HG02759 (cell line): ENCODE measurements at regions not wholly inside any gene's neighbourhood (a gene's known extent, or its start where the extent isn't known, plus 50 kb on each side); places are given as distances from the start of the nearest gene placed in this dataset.
A peak's percentile ranks its signal among the peaks of the same experiment; 100 is the strongest.

Source experiments
- ATAC-seq: cut with Tn5 transposase; IDR thresholded peaks from one replicate; pipeline ENCODE4 v1.9.1; 2021; ENCODE audit warnings: mild to moderate bottlenecking, moderate library complexity; ENCODE audit not compliant: unreplicated experiment

DNA sequence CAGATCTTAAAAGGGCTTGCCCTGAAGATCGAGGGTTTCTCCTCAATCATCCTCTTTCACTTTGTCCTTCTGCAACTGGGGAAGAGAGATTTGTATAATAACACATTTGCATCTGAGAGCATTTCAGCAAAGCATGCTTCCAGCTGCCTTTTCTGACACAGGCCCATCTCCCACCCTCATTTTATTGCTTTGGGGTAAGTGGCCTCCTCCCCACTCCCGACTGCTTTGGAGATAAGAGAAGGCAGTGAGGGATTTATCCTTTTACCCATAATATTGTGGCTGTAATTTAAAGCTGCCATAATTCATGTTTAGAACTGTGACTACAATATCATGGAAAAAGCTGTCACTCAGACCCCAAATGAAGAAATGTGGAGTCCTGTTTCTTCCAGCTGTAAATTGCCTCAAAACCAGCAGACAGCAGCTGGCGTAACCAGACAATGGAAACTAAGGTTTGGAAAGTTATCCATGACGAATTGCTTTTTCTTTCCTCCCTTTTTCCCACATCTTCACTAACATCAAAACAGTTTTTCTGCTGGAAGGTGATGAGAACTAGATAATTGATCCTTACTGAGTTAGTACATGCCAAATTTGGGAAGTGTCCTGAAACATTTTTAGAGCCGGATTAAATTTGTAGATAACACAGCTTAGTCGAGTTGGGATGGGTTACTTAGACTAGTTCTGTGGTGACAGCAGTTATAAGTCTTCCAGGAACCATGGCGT is 104.2 kb upstream of the PFN2 start:
- ATAC-seq: peak; percentile 47

DNA sequence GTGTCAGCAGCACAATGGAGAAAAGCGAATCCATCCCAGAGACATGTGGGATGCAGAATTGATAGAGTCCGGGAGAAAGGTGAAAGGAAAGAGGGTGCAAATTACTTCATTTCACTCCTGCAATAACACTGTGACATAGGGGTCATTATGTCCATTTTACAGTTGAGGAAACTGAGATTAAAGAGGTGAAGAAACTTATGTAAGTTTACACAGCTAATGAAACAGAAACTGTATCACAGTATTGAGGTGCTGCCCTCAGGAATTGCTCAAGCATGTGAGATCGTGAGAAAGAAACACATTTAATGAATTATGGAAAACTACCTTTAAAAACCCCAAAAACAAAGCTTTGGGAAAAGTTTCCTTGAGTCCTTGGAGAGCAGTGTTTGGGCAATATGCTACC is 103.6 kb upstream of the PFN2 start:
- ATAC-seq: peak; percentile 35

DNA sequence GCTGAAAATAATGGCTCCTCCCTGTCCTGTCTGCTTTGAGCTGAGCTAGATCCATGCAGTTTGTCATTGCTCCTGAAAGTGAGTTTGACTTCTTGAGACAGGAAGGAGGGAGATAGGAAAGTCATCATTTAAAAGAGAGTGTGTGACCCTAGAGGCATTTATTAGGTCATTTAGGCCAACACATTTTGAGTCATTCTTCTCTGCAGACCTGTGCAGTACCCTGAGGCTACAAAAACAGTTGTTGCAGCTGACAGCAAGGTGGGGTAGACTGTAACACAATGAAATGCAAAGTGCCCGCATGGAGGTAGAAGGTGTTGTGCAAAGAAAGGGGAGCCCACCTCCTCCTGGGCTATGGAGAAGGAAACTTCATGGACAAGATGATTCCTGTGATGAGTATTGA is 102.8 kb upstream of the PFN2 start:
- no peak for ATAC-seq

DNA sequence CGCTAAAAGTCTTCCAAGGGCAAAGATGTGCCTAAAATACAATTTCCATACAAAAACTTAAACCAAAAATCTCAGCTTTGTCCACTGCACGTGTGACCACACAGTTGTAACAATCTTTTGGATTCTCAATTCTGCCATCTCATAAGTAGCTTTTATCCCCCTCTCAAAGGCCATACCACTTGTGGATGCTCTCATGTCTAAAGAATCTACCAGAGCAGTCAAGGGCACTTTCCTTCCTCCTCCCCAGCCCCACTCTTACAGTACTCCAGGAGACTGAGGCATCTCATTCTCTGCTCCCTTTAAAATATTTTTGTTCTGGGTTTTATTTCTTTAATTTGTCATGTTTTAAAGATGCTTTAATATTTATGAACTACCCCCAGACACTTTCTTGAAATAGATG is 102.3 kb upstream of the PFN2 start:
- no peak for ATAC-seq

DNA sequence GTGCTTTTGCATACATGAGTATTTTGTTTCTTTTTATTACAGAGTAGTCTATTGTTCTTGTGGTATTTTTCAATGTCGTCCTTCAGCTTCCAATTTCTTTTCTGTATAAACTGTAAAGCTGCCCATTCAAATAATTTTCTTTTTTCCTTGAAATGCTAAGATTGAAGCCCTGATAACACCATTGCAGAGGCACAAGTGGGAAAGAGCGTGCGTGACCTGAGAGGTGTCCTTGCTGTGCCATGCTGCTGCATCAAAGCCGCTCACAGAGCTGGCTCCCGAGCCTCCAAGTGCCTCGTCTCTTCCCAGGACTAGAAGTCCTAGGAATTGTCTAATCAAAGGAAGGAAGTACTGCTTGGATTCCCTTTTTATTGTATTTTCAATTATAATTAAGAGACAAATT is 101.9 kb upstream of the PFN2 start:
- no peak for ATAC-seq

DNA sequence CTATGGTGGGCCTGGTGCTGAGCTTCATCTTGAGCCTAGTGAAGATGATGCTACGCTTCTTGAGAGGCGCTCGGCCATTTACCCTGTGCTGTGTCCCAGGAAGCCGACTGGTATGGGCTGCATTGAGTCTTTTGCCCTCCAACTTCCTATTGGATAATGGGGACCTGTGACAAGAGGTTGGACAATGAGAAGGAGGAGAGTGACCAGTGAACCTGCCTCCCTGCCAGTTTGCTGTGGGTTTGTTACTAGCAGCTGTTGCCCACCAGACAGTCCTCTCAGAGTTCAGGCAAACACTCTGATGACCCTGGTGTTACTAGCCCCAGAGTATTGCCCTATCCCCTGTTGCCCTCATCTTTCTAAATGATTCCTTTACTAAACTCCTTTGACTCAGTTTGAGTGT is 99.6 kb upstream of the PFN2 start:
- ATAC-seq: no peak

DNA sequence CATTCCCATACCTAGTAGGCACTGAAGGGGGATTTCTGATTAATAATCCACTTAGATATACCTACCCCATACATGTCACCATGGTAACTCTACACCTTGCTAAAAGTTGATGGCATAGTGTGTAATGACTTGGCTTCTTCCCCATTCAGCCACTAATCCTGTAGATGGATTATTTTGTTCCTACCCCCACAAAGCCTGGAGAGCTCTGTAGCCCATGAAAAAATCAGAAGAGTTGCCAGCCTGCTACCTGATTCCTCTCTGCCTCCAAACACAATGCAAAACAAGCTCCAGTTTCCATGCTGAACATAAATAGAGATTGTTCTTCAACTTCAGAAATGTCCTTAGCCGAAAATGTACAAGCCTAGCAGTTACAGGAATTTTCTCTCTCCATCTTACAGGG is 98.9 kb upstream of the PFN2 start:
- ATAC-seq: no peak

DNA sequence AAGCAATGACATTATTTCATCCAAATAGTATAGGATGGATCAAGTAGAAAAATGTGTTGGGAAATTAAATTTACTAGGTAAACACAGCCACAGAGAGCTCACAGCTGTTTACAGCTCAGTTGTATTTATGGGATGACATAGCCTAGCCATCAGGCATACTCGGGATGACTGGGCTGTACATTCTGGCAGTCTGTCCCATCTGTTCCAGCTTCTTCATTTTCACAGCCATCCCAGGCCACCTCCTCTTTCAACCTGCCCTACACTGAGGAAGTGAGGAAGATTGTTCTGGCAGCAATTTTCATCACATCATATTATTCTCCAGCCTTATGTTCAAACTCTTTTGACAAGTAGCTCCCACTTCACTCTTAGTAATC is 98.4 kb upstream of the PFN2 start:
- ATAC-seq: no peak

DNA sequence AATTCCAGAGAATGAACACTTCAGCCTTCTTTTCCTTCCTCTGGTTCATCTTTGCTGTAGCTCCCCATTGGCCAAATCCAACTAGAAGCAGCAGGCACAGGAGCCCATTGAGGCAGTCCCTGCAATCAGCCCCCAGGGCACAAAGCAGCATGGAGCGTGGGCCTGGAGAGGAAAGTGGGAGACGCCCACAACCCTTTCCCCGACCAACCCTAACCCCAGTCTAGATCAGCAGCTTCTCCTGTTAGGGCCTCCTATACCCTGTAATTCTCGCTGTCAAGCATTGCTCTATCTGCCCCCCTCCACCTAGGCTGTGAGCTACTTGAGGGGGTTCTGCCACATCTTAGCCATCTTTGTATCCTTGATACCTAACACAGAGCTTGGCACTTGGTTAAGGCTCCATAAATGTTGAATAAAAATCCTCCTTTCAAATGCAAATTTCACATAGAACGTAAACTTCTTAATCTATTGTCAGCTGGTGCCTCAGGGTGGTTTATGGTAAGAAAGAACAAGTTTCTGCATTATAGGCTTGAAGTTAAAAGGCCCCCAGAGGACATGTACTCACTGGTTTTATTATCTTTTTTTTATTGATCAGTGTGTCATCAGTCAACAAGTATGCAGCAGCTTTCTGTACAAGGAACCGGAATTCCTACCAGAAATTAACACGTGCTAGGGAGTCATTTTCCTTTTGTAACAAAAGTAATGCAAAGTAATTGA is 97.9 kb upstream of the PFN2 start:
- ATAC-seq: no peak

DNA sequence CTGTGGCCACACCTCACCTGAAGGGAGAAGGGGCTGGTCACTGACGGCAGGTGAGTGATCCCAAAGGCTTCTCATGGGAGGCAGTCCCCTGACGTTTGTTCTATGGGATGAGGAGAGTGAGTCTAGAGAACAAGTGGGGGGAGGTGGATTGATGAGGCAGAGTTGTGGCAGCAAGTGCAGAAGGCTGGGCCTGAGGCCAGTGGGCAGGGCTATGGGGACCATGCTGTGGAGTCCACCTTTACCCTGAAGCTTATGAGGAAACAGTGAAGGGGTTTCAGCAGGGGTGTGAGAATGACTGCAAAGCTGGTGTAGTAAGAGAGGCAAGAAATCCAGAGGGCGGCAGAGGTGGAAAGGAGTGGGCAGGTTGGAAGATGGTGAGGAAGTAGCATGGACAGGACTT is 96.9 kb upstream of the PFN2 start:
- no peak for ATAC-seq

DNA sequence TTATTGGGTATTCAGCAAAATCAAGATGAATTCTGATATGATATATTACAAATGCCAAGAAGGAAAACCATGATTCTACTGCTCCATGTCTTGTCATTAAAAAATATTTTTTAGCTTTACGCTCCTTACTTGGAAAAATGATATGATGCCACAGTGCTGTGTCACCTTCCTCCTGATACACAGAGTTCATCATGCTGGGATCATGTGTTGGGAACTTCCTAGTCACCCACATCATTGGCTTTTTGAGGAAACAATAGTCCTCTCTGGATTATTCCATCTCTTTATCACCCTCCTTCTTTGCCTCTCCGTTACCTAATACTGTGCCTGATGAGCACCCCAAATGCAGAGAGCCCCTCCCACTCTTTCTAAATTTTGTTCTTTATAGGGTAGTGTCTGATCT is 94.3 kb upstream of the PFN2 start:
- ATAC-seq: no peak

DNA sequence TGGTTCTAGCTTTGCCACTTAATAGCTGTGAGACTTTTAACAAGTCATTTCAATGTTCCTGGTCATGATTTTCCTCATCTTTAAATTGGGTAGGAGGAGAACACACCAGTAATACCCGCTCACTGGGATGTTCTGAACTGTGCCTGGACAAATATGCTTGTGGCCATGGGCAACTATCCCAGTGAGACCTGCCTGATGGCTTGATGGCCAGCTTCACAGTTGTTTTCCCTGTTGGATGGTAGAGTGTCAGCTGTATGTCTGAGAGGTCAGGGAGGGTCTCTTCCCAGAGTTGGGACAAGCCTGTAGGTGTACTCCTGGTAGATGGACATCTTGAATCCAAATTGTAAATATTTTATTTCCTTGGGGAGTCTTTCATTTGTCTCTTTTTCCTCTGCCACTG is 92.5 kb upstream of the PFN2 start:
- no peak for ATAC-seq

DNA sequence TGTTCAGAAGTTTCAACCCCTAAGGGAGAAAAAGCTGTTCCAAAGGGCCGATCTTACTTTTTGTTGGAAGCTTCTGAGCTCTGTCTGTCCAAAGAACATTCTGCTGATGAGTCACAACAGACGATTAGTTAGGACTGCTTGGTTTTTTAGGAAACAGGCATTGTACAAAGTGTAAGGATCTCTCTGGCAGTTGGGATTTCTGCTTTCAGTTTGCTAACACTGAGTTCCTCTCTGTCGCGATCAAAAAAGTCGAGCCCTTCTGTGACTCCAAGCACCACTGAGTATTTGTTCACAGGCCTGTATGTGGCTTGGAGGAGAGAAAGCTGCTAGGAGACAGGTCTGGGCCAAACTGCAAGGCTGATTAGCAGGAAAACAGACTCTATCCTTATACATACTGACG is 91.8 kb upstream of the PFN2 start:
- no peak for ATAC-seq

DNA sequence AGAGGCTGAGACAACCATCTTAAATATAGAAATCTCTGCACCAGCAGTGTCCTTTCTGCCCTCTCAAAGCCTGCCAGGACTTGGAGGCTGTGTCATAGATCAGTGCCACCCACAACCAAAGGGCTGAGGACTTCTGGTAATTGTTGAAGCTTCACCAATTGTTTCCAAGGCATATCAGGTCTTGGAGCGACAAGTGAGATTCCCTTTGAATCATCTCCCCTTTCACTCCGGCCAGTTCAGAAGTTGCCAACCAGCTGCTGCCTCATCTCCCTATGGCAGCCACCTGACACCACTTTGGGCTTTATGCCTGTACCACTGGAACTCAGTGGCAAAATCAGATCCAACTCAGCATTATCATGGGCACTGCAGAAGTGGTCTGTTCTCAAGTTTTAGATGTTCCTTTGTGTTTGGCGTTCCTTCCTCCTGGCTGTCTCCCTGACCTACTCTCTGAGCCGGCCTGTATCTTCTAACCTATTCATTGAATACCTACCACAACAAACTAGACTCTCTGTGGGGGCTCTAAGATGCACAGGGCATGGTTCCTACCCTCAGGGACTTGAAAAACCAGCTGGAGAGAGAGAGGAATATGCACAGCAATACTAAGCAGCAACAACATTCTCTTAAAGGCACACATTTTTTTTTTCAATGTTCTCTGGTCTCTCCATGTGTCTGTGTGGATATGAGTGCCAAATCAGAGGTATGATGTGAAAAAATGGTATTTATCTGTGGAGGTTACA is 90.8 kb upstream of the PFN2 start:
- ATAC-seq: no peak

DNA sequence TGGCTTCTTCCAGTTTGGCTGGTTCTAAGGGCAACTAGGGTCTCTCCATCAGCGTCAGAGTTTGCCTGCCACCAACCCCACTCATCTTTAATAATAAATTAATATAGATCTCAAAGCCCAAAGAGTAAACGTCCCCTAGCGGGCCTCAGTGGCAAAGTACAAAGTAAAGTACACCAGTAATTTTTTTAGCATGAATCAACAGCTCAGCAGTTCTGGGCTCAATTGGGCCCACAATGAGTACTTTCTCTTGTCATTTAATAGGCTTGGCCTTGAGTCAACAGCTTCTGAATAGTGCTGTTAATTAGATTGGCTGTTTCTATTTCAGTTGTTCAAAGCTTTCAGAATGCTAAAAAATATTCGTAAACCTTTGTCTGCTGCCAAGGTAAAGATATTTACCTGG is 89.0 kb upstream of the PFN2 start:
- ATAC-seq: no peak

DNA sequence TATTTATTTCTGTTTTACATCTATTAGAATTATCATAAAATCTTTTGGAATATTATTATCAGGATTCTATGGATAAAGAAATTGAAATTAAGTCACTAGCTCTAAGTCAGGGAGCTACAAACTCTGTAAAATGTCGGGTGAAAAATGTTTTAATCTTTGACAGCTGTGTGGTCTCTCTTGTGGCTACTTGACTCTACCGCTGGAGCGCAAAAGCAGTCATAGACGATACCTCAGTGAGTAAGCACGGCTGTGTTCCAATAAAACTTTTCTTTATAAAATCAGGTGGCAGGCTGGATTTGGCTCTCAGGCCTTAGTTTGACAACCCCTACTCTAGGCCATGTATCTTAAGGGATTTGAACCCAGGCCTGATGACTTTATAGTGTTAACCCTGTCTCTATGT is 88.5 kb upstream of the PFN2 start:
- no peak for ATAC-seq

DNA sequence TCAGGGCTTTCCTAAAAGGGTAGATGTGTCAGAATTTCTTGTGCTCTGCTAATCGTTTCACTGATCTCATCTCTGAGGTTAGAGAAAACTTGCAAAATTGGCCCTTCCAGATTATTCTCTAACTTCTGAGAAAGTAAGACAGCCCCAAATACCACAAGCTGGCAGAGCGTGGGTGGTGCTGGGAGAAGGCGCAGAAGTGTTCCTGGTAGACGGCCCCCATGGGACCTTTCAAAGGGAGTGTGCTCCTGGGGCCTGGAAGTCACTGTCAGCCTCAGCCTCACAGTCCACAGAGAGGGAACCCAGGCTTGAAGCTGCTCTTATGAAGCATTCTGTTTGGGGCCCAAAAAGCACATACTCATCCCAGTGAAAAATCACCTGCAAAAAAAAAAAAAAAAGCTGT is 86.5 kb upstream of the PFN2 start:
- ATAC-seq: no peak

DNA sequence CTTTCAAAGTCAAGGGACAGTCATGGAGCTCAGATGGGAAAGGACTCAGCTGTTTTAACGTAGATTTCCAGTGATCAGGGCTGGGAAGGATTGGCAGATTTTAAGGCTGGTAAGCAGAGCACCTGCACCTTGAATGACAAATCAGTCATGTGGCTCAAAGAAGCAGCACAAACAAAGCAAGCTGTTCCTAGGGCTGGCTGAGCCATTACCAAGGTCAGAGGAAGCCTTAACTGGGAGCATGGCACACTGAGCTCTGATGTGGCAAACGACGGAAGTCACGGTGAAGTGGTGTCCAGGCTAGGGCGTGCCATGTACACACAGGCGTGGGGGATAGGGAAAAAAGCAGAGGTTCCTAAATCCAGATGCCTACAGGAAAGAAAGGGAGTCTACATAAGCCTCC is 84.6 kb upstream of the PFN2 start:
- no peak for ATAC-seq

DNA sequence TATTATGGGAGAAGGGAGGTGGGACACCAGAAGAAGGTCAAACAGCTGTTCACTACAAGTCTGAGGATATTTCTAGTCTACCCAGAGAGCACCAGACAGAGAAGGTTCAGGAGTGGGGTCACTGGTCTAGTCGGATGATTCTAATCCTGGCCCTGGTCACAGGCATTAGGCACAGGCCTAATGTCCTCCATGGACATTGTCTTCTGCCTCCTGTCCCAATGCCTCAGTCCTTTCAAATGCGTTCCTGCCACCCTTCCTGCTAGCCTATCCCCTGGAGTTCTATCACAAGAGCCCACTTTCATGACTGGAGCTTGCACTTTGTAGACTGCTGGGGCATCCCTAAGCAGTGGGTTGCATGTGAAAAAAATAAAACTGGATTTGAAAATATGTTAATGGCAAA is 83.9 kb upstream of the PFN2 start:
- ATAC-seq: no peak

DNA sequence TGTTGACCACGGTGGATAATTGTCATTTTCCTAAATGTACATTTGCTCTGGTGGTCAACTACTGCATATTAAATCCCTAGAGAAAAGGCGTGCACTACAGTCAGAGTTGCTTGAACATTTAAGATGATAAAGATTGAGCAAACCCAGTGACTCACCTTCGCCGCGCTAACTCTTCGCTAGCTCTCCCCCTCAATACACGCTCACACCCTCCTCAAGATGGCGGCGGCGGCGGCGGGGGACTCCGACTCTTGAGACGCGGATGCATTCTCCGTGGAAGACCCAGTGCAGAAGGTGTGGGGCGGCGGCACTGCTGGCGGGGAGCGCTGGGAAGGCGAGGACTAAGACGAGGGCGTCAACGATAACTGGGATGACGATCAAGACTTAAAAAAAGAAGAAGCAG is 79.8 kb upstream of the PFN2 start:
- ATAC-seq: no peak

DNA sequence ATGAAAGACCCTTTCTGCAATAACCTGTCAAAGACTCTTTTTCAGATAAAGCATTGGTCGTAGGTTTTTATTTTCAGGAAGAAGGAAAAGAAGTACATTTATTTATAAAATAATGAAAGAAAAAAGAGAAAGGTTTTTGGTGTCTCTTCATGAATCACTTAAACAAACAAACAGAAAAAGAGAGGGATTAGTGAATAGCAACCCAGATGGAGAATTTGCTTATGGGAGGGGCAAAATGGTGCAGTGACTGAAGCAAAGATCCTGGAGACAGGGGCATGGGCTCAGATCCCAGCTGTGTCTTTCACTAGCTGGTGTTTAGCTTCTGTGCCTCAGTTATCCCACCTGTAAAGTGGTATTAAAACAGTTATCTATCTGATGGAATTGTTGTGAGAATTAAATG is 78.6 kb upstream of the PFN2 start:
- ATAC-seq: no peak

DNA sequence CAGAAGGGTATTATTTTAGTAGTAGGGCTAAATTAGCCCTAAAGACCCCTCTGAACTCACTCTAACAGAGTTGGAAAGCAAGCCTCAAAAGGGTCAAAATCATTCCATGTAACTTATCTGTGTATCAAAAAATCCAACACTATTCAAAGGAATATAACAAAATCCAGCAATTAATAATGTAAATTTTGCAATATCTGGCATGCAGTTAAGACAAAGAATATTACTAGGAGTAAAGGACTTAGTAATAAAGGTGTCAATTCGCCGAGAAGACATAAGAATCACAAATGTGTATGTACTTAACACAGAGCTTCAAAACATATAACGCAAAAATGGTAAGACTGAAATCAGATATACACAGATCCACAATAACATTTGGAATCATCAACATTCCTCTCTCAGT is 71.2 kb upstream of the PFN2 start:
- no peak for ATAC-seq
